ENCODE measurements at regions not wholly inside any gene's neighbourhood (a gene's known extent, or its start where the extent isn't known, plus 50 kb on each side); places are given as distances from the start of the nearest gene placed in this dataset.

- TF ChIP-seq CTCF (IDR thresholded peaks at IDR 0.05) (no peak), POLR2A (IDR thresholded peaks at IDR 0.05) (no peak), POLR2AphosphoS5 (IDR thresholded peaks at IDR 0.05) (no peak), EP300 (IDR thresholded peaks at IDR 0.05) (no peak)
Measured at GRCh38 chr5:104494083-104494482, 931.5 kb upstream of the NUDT12 start.

Measured in sigmoid colon (tissue), 4 donors.